ENCODE measurements at regions not wholly inside any gene's neighbourhood (a gene's known extent, or its start where the extent isn't known, plus 50 kb on each side); places are given as distances from the start of the nearest gene placed in this dataset.

GRCh38 chr1:2942410-2942809, 78.9 kb upstream of the ACTRT2 start:
- H3K4me3 Mint-ChIP-seq, result no peak overlapping the region
- H3K36me3 ChIP-seq (ENCODE audit: control insufficient read depth, insufficient read depth, low read length), result no peaks in the 10 kb centered on the region
- no peaks in the 10 kb centered on the region for H3K27me3 ChIP-seq (ENCODE audit: control insufficient read depth, insufficient read depth, low read length)
- DNase-seq, result no peak
- H3K36me3 Mint-ChIP-seq, result no peaks in the 10 kb centered on the region
- no peaks in the 10 kb centered on the region for H3K4me1 ChIP-seq (ENCODE audit: control insufficient read depth, insufficient read depth, low read length, poor library complexity, severe bottlenecking)
- H3K4me1 Mint-ChIP-seq, result no peaks in the 10 kb centered on the region
- no peaks in the 10 kb centered on the region for H3K9me3 ChIP-seq (ENCODE audit: control insufficient read depth in 2 of 2, low read length in 2 of 2)
- H3K4me3 ChIP-seq (ENCODE audit: low read depth, low read length), result no peak overlapping the region
- ATAC-seq (ENCODE audit: low read depth in 2 of 2), result no peak
- H3K27ac Mint-ChIP-seq, result no peak overlapping the region
- peaks cover 0 to 10% (median 4%) of the 10 kb centered on the region in 7 donors for H3K9me3 Mint-ChIP-seq
- H3K27me3 Mint-ChIP-seq, result no peaks in the 10 kb centered on the region
- H3K27ac ChIP-seq (ENCODE audit: insufficient read depth, low read length, poor library complexity, severe bottlenecking), result no peak overlapping the region

GRCh38 chr1:2943686-2944260, 77.5 kb upstream of the ACTRT2 start:
- Histone ChIP-seq H3K4me3 (ENCODE audit: low read depth, low read length) (no peak overlapping the region), H3K9me3 (ENCODE audit: control insufficient read depth in 2 of 2, low read length in 2 of 2) (no peaks in the 10 kb centered on the region), H3K27ac (ENCODE audit: insufficient read depth, low read length, poor library complexity, severe bottlenecking) (no peak overlapping the region), H3K27me3 (ENCODE audit: control insufficient read depth, insufficient read depth, low read length) (no peaks in the 10 kb centered on the region), H3K36me3 (ENCODE audit: control insufficient read depth, insufficient read depth, low read length) (no peaks in the 10 kb centered on the region), H3K4me1 (ENCODE audit: control insufficient read depth, insufficient read depth, low read length, poor library complexity, severe bottlenecking) (no peaks in the 10 kb centered on the region)
- Mint-ChIP-seq H3K9me3 (peaks cover 0 to 10% (median 2%) of the 10 kb centered on the region in 7 donors), H3K36me3 (no peaks in the 10 kb centered on the region), H3K27me3 (no peaks in the 10 kb centered on the region), H3K4me3 (no peak overlapping the region), H3K4me1 (no peaks in the 10 kb centered on the region), H3K27ac (no peak overlapping the region)
- ATAC-seq (ENCODE audit: low read depth in 2 of 2) (no peak), DNase-seq (no peak)

GRCh38 chr1:2944705-2945104, 76.6 kb upstream of the ACTRT2 start:
- Mint-ChIP-seq H3K27ac (no peak overlapping the region), H3K27me3 (no peaks in the 10 kb centered on the region), H3K4me3 (no peak overlapping the region), H3K9me3 (peaks cover 0 to 10% (median 2%) of the 10 kb centered on the region in 7 donors), H3K36me3 (no peaks in the 10 kb centered on the region), H3K4me1 (no peaks in the 10 kb centered on the region)
- Histone ChIP-seq H3K4me3 (ENCODE audit: low read depth, low read length) (no peak overlapping the region), H3K4me1 (ENCODE audit: control insufficient read depth, insufficient read depth, low read length, poor library complexity, severe bottlenecking) (no peaks in the 10 kb centered on the region), H3K27ac (ENCODE audit: insufficient read depth, low read length, poor library complexity, severe bottlenecking) (no peak overlapping the region), H3K36me3 (ENCODE audit: control insufficient read depth, insufficient read depth, low read length) (no peaks in the 10 kb centered on the region), H3K27me3 (ENCODE audit: control insufficient read depth, insufficient read depth, low read length) (no peaks in the 10 kb centered on the region), H3K9me3 (ENCODE audit: control insufficient read depth in 2 of 2, low read length in 2 of 2) (no peaks in the 10 kb centered on the region)
- no peak for ATAC-seq (ENCODE audit: low read depth in 2 of 2)
- DNase-seq, result no peak

- Histone ChIP-seq H3K4me1 (ENCODE audit: control insufficient read depth, insufficient read depth, low read length, poor library complexity, severe bottlenecking) (no peaks in the 10 kb centered on the region), H3K27ac (ENCODE audit: insufficient read depth, low read length, poor library complexity, severe bottlenecking) (no peak overlapping the region), H3K36me3 (ENCODE audit: control insufficient read depth, insufficient read depth, low read length) (no peaks in the 10 kb centered on the region), H3K4me3 (ENCODE audit: low read depth, low read length) (no peak overlapping the region), H3K9me3 (ENCODE audit: control insufficient read depth in 2 of 2, low read length in 2 of 2) (no peaks in the 10 kb centered on the region), H3K27me3 (ENCODE audit: control insufficient read depth, insufficient read depth, low read length) (no peaks in the 10 kb centered on the region)
- no peaks in the 10 kb centered on the region for H3K36me3 Mint-ChIP-seq
- peaks cover 0 to 4% (median 1%) of the 10 kb centered on the region in 7 donors for H3K9me3 Mint-ChIP-seq
- no peaks in the 10 kb centered on the region for H3K4me1 Mint-ChIP-seq
- DNase-seq (no peak), ATAC-seq (ENCODE audit: low read depth in 2 of 2) (no peak)
- H3K27me3 Mint-ChIP-seq, result no peaks in the 10 kb centered on the region
- no peak overlapping the region for H3K4me3 Mint-ChIP-seq
- H3K27ac Mint-ChIP-seq, result no peak overlapping the region
These were observed 75.4 kb upstream of the ACTRT2 start for GRCh38 chr1:2945821-2946231.

- ATAC-seq (ENCODE audit: low read depth in 2 of 2) (no peak), DNase-seq (no peak)
- no peak overlapping the region for H3K4me3 Mint-ChIP-seq
- no peaks in the 10 kb centered on the region for H3K9me3 ChIP-seq (ENCODE audit: control insufficient read depth in 2 of 2, low read length in 2 of 2)
- H3K27ac Mint-ChIP-seq, result no peak overlapping the region
- H3K9me3 Mint-ChIP-seq, result peaks cover 0 to 3% (median 1%) of the 10 kb centered on the region in 7 donors
- H3K4me3 ChIP-seq (ENCODE audit: low read depth, low read length), result no peak overlapping the region
- H3K27ac ChIP-seq (ENCODE audit: insufficient read depth, low read length, poor library complexity, severe bottlenecking), result no peak overlapping the region
- H3K4me1 Mint-ChIP-seq, result no peaks in the 10 kb centered on the region
- H3K36me3 ChIP-seq (ENCODE audit: control insufficient read depth, insufficient read depth, low read length), result no peaks in the 10 kb centered on the region
- H3K27me3 Mint-ChIP-seq, result no peaks in the 10 kb centered on the region
- H3K36me3 Mint-ChIP-seq, result no peaks in the 10 kb centered on the region
- no peaks in the 10 kb centered on the region for H3K4me1 ChIP-seq (ENCODE audit: control insufficient read depth, insufficient read depth, low read length, poor library complexity, severe bottlenecking)
- H3K27me3 ChIP-seq (ENCODE audit: control insufficient read depth, insufficient read depth, low read length), result no peaks in the 10 kb centered on the region
These were observed 75.0 kb upstream of the ACTRT2 start for GRCh38 chr1:2946291-2946690.

GRCh38 chr1:2946999-2947690, 74.1 kb upstream of the ACTRT2 start:
- Mint-ChIP-seq H3K4me3 (no peak overlapping the region), H3K36me3 (no peaks in the 10 kb centered on the region), H3K27ac (no peak overlapping the region), H3K27me3 (no peaks in the 10 kb centered on the region), H3K9me3 (peaks cover 0 to 2% (median 0%) of the 10 kb centered on the region in 7 donors), H3K4me1 (no peaks in the 10 kb centered on the region)
- no peaks in the 10 kb centered on the region for H3K9me3 ChIP-seq (ENCODE audit: control insufficient read depth in 2 of 2, low read length in 2 of 2)
- no peak overlapping the region for H3K27ac ChIP-seq (ENCODE audit: insufficient read depth, low read length, poor library complexity, severe bottlenecking)
- no peaks in the 10 kb centered on the region for H3K27me3 ChIP-seq (ENCODE audit: control insufficient read depth, insufficient read depth, low read length)
- ATAC-seq (ENCODE audit: low read depth in 2 of 2) (no peak), DNase-seq (no peak)
- H3K4me3 ChIP-seq (ENCODE audit: low read depth, low read length), result no peak overlapping the region
- H3K36me3 ChIP-seq (ENCODE audit: control insufficient read depth, insufficient read depth, low read length), result no peaks in the 10 kb centered on the region
- no peaks in the 10 kb centered on the region for H3K4me1 ChIP-seq (ENCODE audit: control insufficient read depth, insufficient read depth, low read length, poor library complexity, severe bottlenecking)

- Histone ChIP-seq H3K9me3 (ENCODE audit: control insufficient read depth in 2 of 2, low read length in 2 of 2) (no peaks in the 10 kb centered on the region), H3K4me1 (ENCODE audit: control insufficient read depth, insufficient read depth, low read length, poor library complexity, severe bottlenecking) (no peaks in the 10 kb centered on the region), H3K27ac (ENCODE audit: insufficient read depth, low read length, poor library complexity, severe bottlenecking) (no peak overlapping the region), H3K36me3 (ENCODE audit: control insufficient read depth, insufficient read depth, low read length) (no peaks in the 10 kb centered on the region), H3K27me3 (ENCODE audit: control insufficient read depth, insufficient read depth, low read length) (no peaks in the 10 kb centered on the region), H3K4me3 (ENCODE audit: low read depth, low read length) (no peak overlapping the region)
- ATAC-seq (ENCODE audit: low read depth in 2 of 2) (no peak), DNase-seq (no peak)
- Mint-ChIP-seq H3K27ac (no peak overlapping the region), H3K4me1 (no peaks in the 10 kb centered on the region), H3K4me3 (no peak overlapping the region), H3K27me3 (no peaks in the 10 kb centered on the region), H3K9me3 (peaks cover 0 to 4% (median 2%) of the 10 kb centered on the region in 7 donors), H3K36me3 (no peaks in the 10 kb centered on the region)
These were observed 73.1 kb upstream of the ACTRT2 start for GRCh38 chr1:2948001-2948750.

Data from CD4-positive, CD25-positive, alpha-beta regulatory T cell (primary cell).